ENCODE measurements at regions not wholly inside any gene's neighbourhood (a gene's known extent, or its start where the extent isn't known, plus 50 kb on each side); places are given as distances from the start of the nearest gene placed in this dataset.

- peak; percentile 27 for DNase-seq
Measured at GRCh38 chr5:100479079-100479688, 56.0 kb upstream of the FAM174A start.

GRCh38 chr5:100472091-100472490, 63.1 kb upstream of the FAM174A start:
- DNase-seq, result no peak

GRCh38 chr5:100469767-100470166, 65.4 kb upstream of the FAM174A start:
- no peak for DNase-seq

- DNase-seq, result no peak
Measured at GRCh38 chr5:100464418-100464817, 70.8 kb upstream of the FAM174A start.

GRCh38 chr5:100456615-100457014, 78.6 kb upstream of the FAM174A start:
- DNase-seq, result no peak

- DNase-seq, result no peak
Measured at GRCh38 chr5:100452126-100452525, 83.0 kb upstream of the FAM174A start.

GRCh38 chr5:100448111-100448528, 87.1 kb upstream of the FAM174A start:
- no peak for DNase-seq

- DNase-seq, result no peak
Measured at GRCh38 chr5:100446879-100447430, 88.2 kb upstream of the FAM174A start.

GRCh38 chr5:100444961-100445360, 90.2 kb upstream of the FAM174A start:
- no peak for DNase-seq

- DNase-seq, result no peak
Measured at GRCh38 chr5:100434815-100435214, 100.4 kb upstream of the FAM174A start.

GRCh38 chr5:100432741-100433140, 102.4 kb upstream of the FAM174A start:
- DNase-seq, result no peak

- DNase-seq, result peak; percentile 68
Measured at GRCh38 chr5:100430268-100431195, 104.6 kb upstream of the FAM174A start.

- DNase-seq, result no peak
Measured at GRCh38 chr5:100424787-100425186, 110.4 kb upstream of the FAM174A start.

GRCh38 chr5:100424017-100424416, 111.2 kb upstream of the FAM174A start:
- peak; percentile 55 for DNase-seq

GRCh38 chr5:100423330-100423729, 111.8 kb upstream of the FAM174A start:
- no peak for DNase-seq

- DNase-seq, result no peak
Measured at GRCh38 chr5:100421360-100421759, 113.8 kb upstream of the FAM174A start.

- no peak for DNase-seq
Measured at GRCh38 chr5:100418231-100418630, 116.9 kb upstream of the FAM174A start.

- DNase-seq, result no peak
Measured at GRCh38 chr5:100409660-100410151, 125.5 kb upstream of the FAM174A start.

- no peak for DNase-seq
Measured at GRCh38 chr5:100407053-100407452, 128.1 kb upstream of the FAM174A start.

- DNase-seq, result no peak
Measured at GRCh38 chr5:100406640-100407039, 128.5 kb upstream of the FAM174A start.

- DNase-seq, result no peak
Measured at GRCh38 chr5:100402071-100402470, 133.1 kb upstream of the FAM174A start.

- no peak for DNase-seq
Measured at GRCh38 chr5:100401149-100401548, 134.0 kb upstream of the FAM174A start.

- peak; percentile 63 for DNase-seq
Measured at GRCh38 chr5:100398815-100399214, 136.4 kb upstream of the FAM174A start.

Measured in OCI-M1 (cell line).